HepG2 (cell line): ENCODE measurements at regions not wholly inside any gene's neighbourhood (a gene's known extent, or its start where the extent isn't known, plus 50 kb on each side); places are given as distances from the start of the nearest gene placed in this dataset.

ENCODE experiments used
- ATAC-seq: fragments of 200-7000 bp; cut with Tn5 transposase; 3 replicates; pipeline ENCODE4 v1.9.1; 2020; ENCODE audit warnings: mild to moderate bottlenecking, moderate library complexity
- BruUV-seq: library from RNA; stranded (reverse); fragments of 400-500 nt; replicated peaks from 2 replicates; lab custom pipeline; 2021; lab: Mats Ljungman, UMichigan
- CTCF ChIA-PET: fragments of 300-600 bp; formaldehyde crosslinking; extraction: SDS; loops from one replicate; lab custom pipeline; 2021; ENCODE audit warnings: low total read pairs, inconsistent platforms, low intra/inter-chr PET ratio; lab: Yijun Ruan, JAX
- POLR2A ChIA-PET: fragments of 350-600 bp; sonication (Branson Sonifier 250); formaldehyde crosslinking; loops from one replicate; lab custom pipeline; 2020; ENCODE audit warnings: antibody characterized with exemption, inconsistent platforms; lab: Yijun Ruan, JAX
- DNase-seq: peaks from one replicate; pipeline ENCODE4 v3.0.0-alpha.2; 2015; ENCODE audit warnings: low spot score
- FAIRE-seq: peaks from 3 replicates; lab custom pipeline; 2011; peaks lifted over from hg19 to GRCh38; lab: Jason Lieb, UNC
- H2AFZ ChIP-seq: one replicate; pipeline ENCODE4 v1.6.1; 2011; ENCODE audit warnings: low read length, inconsistent platforms
- H3K27ac ChIP-seq: fragments of 300-600 bp; 3 replicates; pipeline ENCODE4 v1.8.0; 2011; ENCODE audit warnings: mixed run types, mild to moderate bottlenecking, mixed read lengths, low read length, inconsistent platforms; ENCODE audit not compliant: insufficient read depth; ENCODE audit errors: extremely low read length
- H3K27me3 ChIP-seq, 2 experiments: fragments of 200-600 bp in 1 of 2; 2 replicates in 1 of 2; 3 replicates in 1 of 2; pipeline versions ENCODE4 v1.6.0 to v1.8.0; 2011; ENCODE audit warnings: low read length in 2 of 2, mild to moderate bottlenecking in 2 of 2, moderate library complexity in 2 of 2, inconsistent platforms in 1 of 2; ENCODE audit not compliant: insufficient read depth in 2 of 2, control insufficient read depth in 1 of 2
- H3K36me3 ChIP-seq, 2 experiments: fragments of 200-600 bp in 1 of 2; replicated peaks in 1 of 2; 2 replicates in 1 of 2; 3 replicates in 1 of 2; pipeline versions ENCODE4 v1.5.1 to v1.8.0; 2011; ENCODE audit warnings: low read length in 2 of 2, inconsistent platforms in 1 of 2; ENCODE audit not compliant: insufficient read depth in 2 of 2, control insufficient read depth in 1 of 2
- H3K4me1 ChIP-seq: 2 replicates; pipeline ENCODE4 v1.5.1; 2012; ENCODE audit warnings: low read length, inconsistent platforms; ENCODE audit not compliant: insufficient read depth
- H3K4me2 ChIP-seq: 2 replicates; pipeline ENCODE4 v1.6.0; 2011; ENCODE audit warnings: low read depth, low read length, inconsistent platforms
- H3K4me3 ChIP-seq, 3 experiments: fragments of 200-600 bp in 1 of 3; sonication (generic), shearing (Covaris generic) in 1 of 3; replicated peaks in 1 of 3; 2 replicates each; pipeline ENCODE4 v1.5.1; 2011 to 2016; ENCODE audit warnings: low read length in 3 of 3, inconsistent platforms in 2 of 3, low read depth in 2 of 3, mild to moderate bottlenecking in 2 of 3, control low read depth in 1 of 3, mixed read lengths in 1 of 3; ENCODE audit not compliant: insufficient read depth in 1 of 3
- H3K79me2 ChIP-seq: one replicate; pipeline ENCODE4 v1.6.1; 2011; ENCODE audit warnings: low read length, inconsistent platforms; ENCODE audit not compliant: insufficient read depth
- H3K9ac ChIP-seq: 2 replicates; pipeline ENCODE4 v1.6.0; 2011; ENCODE audit warnings: mild to moderate bottlenecking, low read depth, low read length, inconsistent platforms; ENCODE audit not compliant: insufficient read depth
- H3K9me3 ChIP-seq: 2 replicates; pipeline ENCODE4 v1.5.1; 2012; ENCODE audit warnings: mild to moderate bottlenecking, low read length
- H4K20me1 ChIP-seq: 2 replicates; pipeline ENCODE4 v1.6.0; 2011; ENCODE audit warnings: inconsistent platforms, mild to moderate bottlenecking, low read length, moderate library complexity; ENCODE audit not compliant: insufficient read depth
- FOSL2 ChIP-seq: sonication (generic); formaldehyde crosslinking; IDR thresholded peaks from 2 replicates; pipeline ENCODE4 v1.4.0; 2020; ENCODE audit warnings: missing genetic modification reagents
- GFI1 ChIP-seq: sonication (generic); formaldehyde crosslinking; IDR thresholded peaks from 2 replicates; pipeline ENCODE4 v1.5.0; 2020; ENCODE audit warnings: missing genetic modification reagents, mild to moderate bottlenecking, borderline replicate concordance
- IRF2 ChIP-seq: IDR thresholded peaks from 2 replicates; pipeline ENCODE4 v1.6.1; 2018; ENCODE audit warnings: missing genetic modification reagents, missing compliant biosample characterization
- MIXL1 ChIP-seq: IDR thresholded peaks from 2 replicates; pipeline ENCODE4 v1.6.1; 2016
- NFYB ChIP-seq: sonication (generic); formaldehyde crosslinking; IDR thresholded peaks from 2 replicates; pipeline ENCODE4 v1.4.0; 2020; ENCODE audit warnings: missing genetic modification reagents
- RERE ChIP-seq: IDR thresholded peaks from 2 replicates; pipeline ENCODE4 v1.6.1; 2016; ENCODE audit warnings: low read depth, missing genetic modification reagents, missing compliant biosample characterization
- SOX13 ChIP-seq, 3 experiments: fragments of 450-650 bp in 1 of 3; sonication (generic) in 1 of 3; formaldehyde crosslinking in 1 of 3; IDR thresholded peaks in 2 of 3; conservative IDR thresholded peaks in 1 of 3; 2 replicates each; pipeline versions ENCODE4 v1.5.0 to v1.6.1; 2016 to 2020; ENCODE audit warnings: antibody characterized with exemption in 1 of 3, mild to moderate bottlenecking in 1 of 3, missing compliant biosample characterization in 1 of 3, missing genetic modification reagents in 1 of 3, moderate library complexity in 1 of 3
- TOPORS ChIP-seq: sonication (generic); formaldehyde crosslinking; IDR thresholded peaks from 2 replicates; pipeline ENCODE4 v1.8.0; 2023; ENCODE audit warnings: mild to moderate bottlenecking, missing genetic modification reagents
- ZFP91 ChIP-seq: sonication (generic); formaldehyde crosslinking; IDR thresholded peaks from 2 replicates; pipeline ENCODE4 v1.9.0; 2022; ENCODE audit warnings: missing genetic modification reagents, mild to moderate bottlenecking, borderline replicate concordance
- ZNF205 ChIP-seq: IDR thresholded peaks from 2 replicates; pipeline ENCODE4 v1.6.1; 2018; ENCODE audit warnings: missing biosample characterization, missing genetic modification reagents
- ZNF225 ChIP-seq: sonication (generic); formaldehyde crosslinking; IDR thresholded peaks from 2 replicates; pipeline ENCODE4 v1.4.0; 2020; ENCODE audit warnings: mild to moderate bottlenecking, missing genetic modification reagents
- ZNF263 ChIP-seq: sonication (generic); formaldehyde crosslinking; IDR thresholded peaks from 2 replicates; pipeline ENCODE4 v1.4.0; 2020; ENCODE audit warnings: missing genetic modification reagents
- ZNF589 ChIP-seq: sonication (generic); formaldehyde crosslinking; conservative IDR thresholded peaks from 2 replicates; pipeline ENCODE4 v1.8.0; 2022; ENCODE audit warnings: mild to moderate bottlenecking, moderate library complexity, missing genetic modification reagents
- ZNF607 ChIP-seq: sonication (generic); formaldehyde crosslinking; IDR thresholded peaks from 2 replicates; pipeline ENCODE4 v1.5.1; 2020; ENCODE audit warnings: missing genetic modification reagents, mild to moderate bottlenecking, borderline replicate concordance
- ZNF7 ChIP-seq: IDR thresholded peaks from 2 replicates; pipeline ENCODE4 v1.6.1; 2016; ENCODE audit warnings: missing biosample characterization, missing genetic modification reagents
- WGBS: methylation state at CpG from one replicate; pipeline ENCODE4 v1.1.6; 2017; ENCODE audit warnings: low lambda C conversion rate; 5-methylcytosine and 5-hydroxymethylcytosine counted together
- in situ Hi-C: cut with HindIII; loops from 2 replicates; pipeline ENCODE4 v1.10.0; 2017; ENCODE audit warnings: low pct_unique_long_range_greater_than_20kb; ENCODE audit not compliant: extremely low pct_ligation_motif_present
- intact Hi-C: fragments of 100-400 bp; cut with micrococcal nuclease; formaldehyde crosslinking; loops from one replicate; pipeline ENCODE4 v1.10.0; 2022; ENCODE audit not compliant: unreplicated experiment

- H3K4me3 ChIP-seq, result peak overlapping the region; percentile 30 to 51 (median 31); a peak in 4 of 6 replicates
- no peaks in the 10 kb centered on the region for H3K79me2 ChIP-seq
- TSS peak; percentile 78 for BruUV-seq
- no peaks in the 10 kb centered on the region for H3K27me3 ChIP-seq
- ATAC-seq (peak; percentile 99), FAIRE-seq (peak; percentile 95), DNase-seq (peak; percentile 93)
- H3K36me3 ChIP-seq, result no peaks in the 10 kb centered on the region
- H2AFZ ChIP-seq, result peak overlapping the region; percentile 75
- POLR2A ChIA-PET, result interaction anchor here (0.9 to 2.0 kb wide), 9 partner anchors 26 to 810 kb away, joined by 3 to 22 read pairs (median 7); partner anchors contain the start of gene PLK2
- H3K4me2 ChIP-seq, result peak overlapping the region; percentile 87
- CTCF ChIA-PET, result interaction anchor here (1.7 kb wide), 2 partner anchors 129 to 812 kb away, joined by 8 to 9 read pairs; no protein-coding TSS in a partner anchor
- H4K20me1 ChIP-seq, result no peaks in the 10 kb centered on the region
- H3K9ac ChIP-seq, result peak overlapping the region; percentile 32
- intact Hi-C loops, result loop anchor here (1.0 to 5.0 kb wide), 6 partner anchors 36 to 812 kb away; no protein-coding TSS in a partner anchor
- 0% methylated on average over 1 of the region's 6 CpGs for WGBS
- H3K27ac ChIP-seq, result peak overlapping the region; percentile 57
- peaks cover 25% of the 10 kb centered on the region for H3K4me1 ChIP-seq
- in situ Hi-C loops, result loop anchor here (10.0 kb wide), 1 partner anchor 814 kb away; the partner anchor contains the start of gene PLK2
- H3K9me3 ChIP-seq, result no peaks in the 10 kb centered on the region
- TF ChIP-seq NFYB (CRISPR knock-in tag) (peak; percentile 77), ZNF205 (CRISPR knock-in tag) (no peak), ZNF589 (CRISPR knock-in tag) (no peak), FOSL2 (CRISPR knock-in tag) (peak; percentile 72), ZNF263 (CRISPR knock-in tag) (no peak), TOPORS (CRISPR knock-in tag) (0 out of 2 replicates have a peak, but pooled peaks have one; percentile 36), IRF2 (CRISPR knock-in tag) (peak; percentile 86), ZFP91 (no peak), RERE (CRISPR knock-in tag) (no peak), ZNF7 (CRISPR knock-in tag) (no peak), MIXL1 (CRISPR knock-in tag) (peak; percentile 70; the same call in 1 of the 2 replicates), ZNF607 (CRISPR knock-in tag) (no peak), ZNF225 (CRISPR knock-in tag) (no peak), SOX13 (IDR thresholded peaks at IDR 0.05) (no peak), SOX13 (CRISPR knock-in tag; conservative IDR thresholded peaks at IDR 0.05 in 1 of 2, IDR thresholded peaks at IDR 0.05 in 1 of 2) (peak in 1 of 2 experiments; percentile 76; a peak in 2 of 4 replicates), GFI1 (no peak)
These were observed 167.9 kb upstream of the ACTBL2 start for GRCh38 chr5:57650360-57651069.
